Globus pallidus (tissue), 1 donor: ENCODE measurements at regions not wholly inside any gene's neighbourhood (a gene's known extent, or its start where the extent isn't known, plus 50 kb on each side); places are given as distances from the start of the nearest gene placed in this dataset.
"Not testable (repeated sequence)": the region's sequence is repeated elsewhere in the genome, so short reads cannot be mapped to it uniquely, and the experiment has no call there.

Experiments used
- DNase-seq: peaks from one replicate; pipeline ENCODE4 v3.0.0-alpha.2; 2015; ENCODE audit warnings: low spot score

- DNase-seq, result no peak
Measured at GRCh38 chr5:1748271-1748670, 51.4 kb downstream of the MRPL36 start.

- no peak for DNase-seq
Measured at GRCh38 chr5:1747803-1748085, 51.9 kb downstream of the MRPL36 start.

GRCh38 chr5:1747079-1747802, 52.4 kb downstream of the MRPL36 start:
- no peak for DNase-seq

GRCh38 chr5:1746371-1747078, 53.1 kb downstream of the MRPL36 start:
- no peak for DNase-seq

GRCh38 chr5:1745796-1746370, 53.8 kb downstream of the MRPL36 start:
- DNase-seq, result no peak

GRCh38 chr5:1745123-1745795, 54.4 kb downstream of the MRPL36 start:
- DNase-seq, result no peak

- DNase-seq, result no peak
Measured at GRCh38 chr5:1744393-1745122, 55.1 kb downstream of the MRPL36 start.

- DNase-seq, result no peak
Measured at GRCh38 chr5:1743769-1744085, 55.9 kb downstream of the MRPL36 start.

GRCh38 chr5:1743061-1743768, 56.4 kb downstream of the MRPL36 start:
- no peak for DNase-seq

- DNase-seq, result no peak
Measured at GRCh38 chr5:1737790-1738405, 61.7 kb downstream of the MRPL36 start.

GRCh38 chr5:1736889-1737711, 62.5 kb downstream of the MRPL36 start:
- DNase-seq, result no peak

- DNase-seq, result no peak
Measured at GRCh38 chr5:1736065-1736464, 63.6 kb downstream of the MRPL36 start.

- no peak for DNase-seq
Measured at GRCh38 chr5:1735320-1735970, 64.2 kb downstream of the MRPL36 start.

GRCh38 chr5:1734908-1735289, 64.7 kb downstream of the MRPL36 start:
- DNase-seq, result no peak

GRCh38 chr5:1734271-1734907, 65.2 kb downstream of the MRPL36 start:
- no peak for DNase-seq

GRCh38 chr5:1733369-1733768, 66.3 kb downstream of the MRPL36 start:
- DNase-seq, result no peak

- no peak for DNase-seq
Measured at GRCh38 chr5:1732945-1733344, 66.7 kb downstream of the MRPL36 start.

GRCh38 chr5:1732238-1732941, 67.2 kb downstream of the MRPL36 start:
- no peak for DNase-seq

GRCh38 chr5:1731855-1732237, 67.8 kb downstream of the MRPL36 start:
- not testable (repeated sequence) for DNase-seq
